H4 (cell line): ENCODE measurements at regions not wholly inside any gene's neighbourhood (a gene's known extent, or its start where the extent isn't known, plus 50 kb on each side); places are given as distances from the start of the nearest gene placed in this dataset.
A peak's percentile ranks its signal among the peaks of the same experiment; 100 is the strongest.
"Not testable (repeated sequence)": the region's sequence is repeated elsewhere in the genome, so short reads cannot be mapped to it uniquely, and the experiment has no call there.

ENCODE experiments used
- DNase-seq: peaks from one replicate; pipeline ENCODE4 v3.0.0-alpha.2; 2015; ENCODE audit warnings: low spot score

DNA sequence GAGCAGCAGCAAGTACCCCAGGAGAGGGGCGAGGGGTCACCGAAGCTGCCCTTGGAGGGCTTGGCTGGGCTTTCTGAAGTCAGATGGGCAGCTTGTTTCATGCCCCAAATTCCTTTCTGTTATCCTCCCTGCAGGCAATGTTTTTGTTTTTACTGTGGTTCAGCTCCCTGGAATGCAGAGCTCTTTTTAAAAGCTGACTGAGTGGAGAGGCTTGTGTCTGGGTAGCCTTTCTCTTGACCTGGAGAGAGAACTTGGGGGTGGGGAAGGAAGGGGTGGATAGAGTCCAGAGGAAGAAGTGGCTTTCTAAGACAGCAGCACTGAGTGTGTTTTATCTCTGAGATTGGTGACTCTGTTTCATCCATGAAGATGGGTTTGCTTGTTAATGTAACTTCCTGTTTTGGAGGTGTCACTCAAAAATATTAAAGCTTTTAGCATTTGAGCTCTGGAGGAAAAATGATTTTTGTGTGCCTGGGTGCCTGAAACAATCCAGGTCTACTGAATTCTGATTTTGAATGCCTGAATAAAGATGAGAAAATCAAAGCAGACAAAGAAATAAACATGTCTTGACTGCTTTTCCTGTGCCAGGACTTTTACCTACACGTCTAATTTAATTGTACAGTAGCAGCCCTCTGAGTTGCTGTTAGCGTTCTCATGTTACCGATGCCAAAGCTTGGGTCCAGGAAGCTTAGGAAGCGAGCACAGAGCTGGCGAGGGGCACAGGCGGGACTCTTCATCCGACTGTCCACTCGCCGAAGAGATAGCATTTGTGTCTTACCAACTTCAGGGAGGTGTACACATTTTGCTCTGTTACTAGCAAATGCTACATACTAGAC lies 78.2 kb upstream of the EEF1E1 start:
- peak; percentile 18 for DNase-seq

DNA sequence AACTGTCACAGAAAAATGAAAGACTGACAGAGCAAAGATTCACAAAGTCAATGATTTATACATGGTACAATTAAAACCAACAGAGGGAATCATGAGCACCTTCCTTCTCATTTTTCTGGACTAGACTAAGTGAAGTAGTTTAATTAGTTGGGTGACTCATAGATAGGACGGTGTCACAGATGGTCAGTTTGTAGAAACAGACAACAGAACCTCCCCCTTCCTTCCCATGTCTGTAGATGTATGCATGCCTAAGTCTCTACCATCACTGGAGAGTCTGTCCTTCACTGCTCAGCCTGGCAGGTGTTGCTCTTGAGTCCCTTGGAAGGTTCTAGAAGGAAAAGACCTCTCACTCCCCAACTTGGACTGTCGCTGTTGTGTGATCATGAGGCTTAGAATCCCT lies 75.4 kb upstream of the EEF1E1 start:
- DNase-seq: no peak

DNA sequence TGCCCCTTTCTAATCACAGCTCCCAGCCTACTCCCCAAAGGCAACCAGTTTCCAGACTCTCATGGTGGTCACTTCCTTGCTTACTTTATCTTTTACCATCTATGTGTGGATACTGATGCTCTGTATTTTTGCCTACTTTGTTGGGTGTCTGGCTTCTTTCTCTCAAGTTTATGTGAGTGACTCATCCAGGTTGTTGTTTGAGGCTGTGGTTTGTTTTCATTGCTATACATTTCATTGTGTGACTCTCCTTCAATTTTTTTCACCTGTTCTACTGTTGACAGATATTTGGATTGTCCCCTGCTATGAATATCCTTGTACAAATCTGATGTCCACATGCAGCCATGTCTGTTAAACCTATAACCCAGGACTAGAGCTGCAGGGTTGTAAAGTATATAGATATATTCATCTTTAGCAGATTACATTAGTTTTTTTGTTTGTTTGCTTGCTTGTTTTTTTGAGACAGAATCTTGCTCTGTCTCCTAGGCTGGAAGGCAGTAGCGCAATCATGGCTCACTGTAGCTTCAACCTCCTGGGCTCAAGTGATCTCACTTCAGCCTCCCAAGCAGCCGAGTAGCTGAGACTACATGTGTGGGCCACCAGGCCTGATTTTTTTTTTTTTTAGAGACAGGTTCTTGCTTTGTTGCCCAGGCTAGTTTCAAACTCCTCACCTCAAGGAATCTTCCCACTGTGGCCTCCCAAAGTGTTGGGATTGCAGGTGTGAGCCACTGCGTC lies 72.9 kb upstream of the EEF1E1 start:
- no peak for DNase-seq

DNA sequence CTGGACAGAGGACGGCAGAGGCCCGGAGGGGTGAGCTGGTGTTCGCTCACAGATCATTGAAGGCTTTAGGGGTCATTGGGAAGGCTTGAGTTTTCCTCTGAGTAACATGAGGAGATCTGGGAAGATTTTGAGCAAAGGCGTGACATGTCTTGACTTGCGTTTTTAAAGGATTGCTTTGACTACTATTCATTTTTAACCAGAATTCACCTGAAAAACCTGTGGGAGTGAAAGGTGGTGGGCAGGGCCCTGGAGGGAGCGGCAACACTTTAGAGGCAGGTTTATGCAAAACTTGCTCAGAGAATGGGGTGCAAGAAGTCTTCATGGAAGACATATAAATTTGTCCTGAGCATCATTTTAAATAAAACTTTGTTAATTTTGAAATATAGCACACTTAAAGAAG lies 72.2 kb upstream of the EEF1E1 start:
- DNase-seq: no peak

DNA sequence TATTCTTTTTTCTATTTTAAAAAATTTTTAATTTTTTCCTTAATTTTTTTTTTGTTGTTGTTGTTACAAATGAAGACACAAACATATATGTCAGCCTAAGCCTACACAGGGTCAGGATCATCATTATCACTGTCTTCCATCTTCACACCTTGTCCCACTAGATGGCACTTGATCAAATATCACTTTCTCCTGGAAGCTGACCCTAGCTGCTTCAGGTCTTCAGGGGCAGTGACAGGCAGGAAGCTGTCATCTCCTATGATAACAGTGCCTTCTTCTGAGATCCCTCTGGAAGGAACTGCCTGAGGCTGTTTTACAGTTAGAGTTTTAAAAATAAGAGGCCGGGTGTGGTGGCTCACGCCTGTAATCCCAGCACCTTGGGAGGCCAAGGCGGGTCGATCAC lies 70.2 kb upstream of the EEF1E1 start:
- no peak for DNase-seq

DNA sequence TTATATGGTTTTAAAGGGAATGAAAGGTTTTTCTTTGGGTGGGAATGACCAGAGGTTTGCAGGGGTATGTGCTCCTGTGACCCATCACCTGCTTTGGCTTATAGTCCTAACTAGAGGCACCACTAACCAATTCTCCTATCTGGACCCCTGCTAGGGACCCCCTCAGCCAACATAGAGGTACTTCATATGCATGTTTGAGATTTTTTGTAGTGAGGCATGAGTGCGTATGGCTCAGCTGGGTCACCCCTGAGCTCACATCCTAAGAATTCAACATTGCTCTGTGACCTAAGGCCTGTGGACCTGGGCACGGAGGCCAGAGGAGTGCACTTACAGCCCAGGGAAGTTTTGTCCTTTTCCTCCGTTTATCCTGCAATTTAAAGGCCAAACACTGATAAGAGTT lies 68.4 kb upstream of the EEF1E1 start:
- DNase-seq: no peak

DNA sequence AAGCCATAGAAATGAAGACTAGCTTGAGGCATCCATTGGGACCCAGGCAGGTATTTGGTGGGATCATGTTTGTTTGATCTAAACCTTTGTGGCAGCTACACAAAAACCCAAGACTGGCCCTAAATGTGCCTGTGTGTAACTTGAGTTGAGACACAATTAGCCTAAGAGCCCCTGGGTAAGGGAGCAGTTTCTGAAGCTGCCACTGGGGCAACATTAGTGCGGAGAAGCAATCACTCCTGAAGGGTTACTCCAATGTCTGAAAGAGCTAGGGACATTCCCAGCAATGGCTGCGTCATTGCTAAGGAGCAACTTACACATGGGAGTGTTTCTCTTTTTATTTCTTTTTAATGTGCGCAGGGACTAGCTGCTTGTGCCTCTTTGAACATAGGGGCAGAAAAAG lies 67.9 kb upstream of the EEF1E1 start:
- no peak for DNase-seq

DNA sequence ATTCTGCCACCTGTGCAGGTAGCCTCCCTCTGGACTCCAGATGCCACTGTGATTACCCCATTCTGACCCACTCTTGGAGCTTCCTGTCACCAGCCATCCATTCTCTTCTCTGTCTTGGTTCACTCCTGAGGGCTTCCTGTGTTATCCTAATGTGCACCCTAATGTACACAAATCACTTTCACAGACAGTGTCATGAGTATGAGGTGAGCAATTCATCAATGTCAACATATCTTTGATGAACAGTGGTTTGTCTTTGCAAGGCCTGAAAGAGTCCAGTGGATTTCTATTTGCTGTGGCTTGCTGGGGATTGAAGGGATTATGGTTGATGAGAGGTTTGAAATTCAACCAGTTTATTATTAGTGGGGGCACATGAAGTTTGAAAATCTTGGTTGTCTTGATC lies 63.8 kb upstream of the EEF1E1 start:
- no peak for DNase-seq

DNA sequence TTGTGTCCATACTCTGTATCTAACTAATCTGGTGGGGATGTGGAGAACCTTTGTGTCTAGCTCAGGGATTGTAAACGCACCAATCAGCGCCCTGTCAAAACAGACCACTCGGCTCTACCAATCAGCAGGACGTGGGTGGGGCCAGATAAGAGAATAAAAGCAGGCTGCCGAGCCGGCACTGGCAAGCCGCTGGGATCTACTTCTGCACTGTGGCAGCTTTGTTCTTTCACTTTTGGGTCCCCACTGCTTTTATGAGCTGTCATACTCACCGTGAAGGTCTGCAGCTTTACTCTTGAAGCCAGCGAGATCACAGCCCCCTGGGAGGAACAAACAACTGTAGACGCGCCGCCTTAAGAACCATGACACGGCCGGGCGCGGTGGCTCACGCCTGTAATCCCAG lies 62.7 kb upstream of the EEF1E1 start:
- DNase-seq: not testable (repeated sequence)

DNA sequence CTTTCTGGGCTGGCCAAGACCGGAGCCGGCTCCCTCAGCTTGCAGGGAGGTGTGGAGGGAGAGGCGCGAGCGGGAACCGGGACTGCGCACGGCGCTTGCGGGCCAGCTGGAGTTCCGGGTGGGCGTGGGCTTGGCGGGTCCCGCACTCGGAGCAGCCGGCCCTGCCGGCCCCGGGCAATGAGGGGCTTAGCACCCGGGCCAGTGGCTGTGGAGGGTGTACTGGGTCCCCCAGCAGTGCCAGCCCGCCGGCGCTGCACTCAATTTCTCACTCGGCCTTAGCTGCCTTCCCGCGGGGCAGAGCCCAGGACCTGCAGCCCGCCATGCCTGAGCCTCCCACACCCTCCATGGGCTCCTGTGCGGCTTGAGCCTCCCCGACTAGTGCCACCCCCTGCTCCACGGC lies 61.9 kb upstream of the EEF1E1 start:
- not testable (repeated sequence) for DNase-seq

DNA sequence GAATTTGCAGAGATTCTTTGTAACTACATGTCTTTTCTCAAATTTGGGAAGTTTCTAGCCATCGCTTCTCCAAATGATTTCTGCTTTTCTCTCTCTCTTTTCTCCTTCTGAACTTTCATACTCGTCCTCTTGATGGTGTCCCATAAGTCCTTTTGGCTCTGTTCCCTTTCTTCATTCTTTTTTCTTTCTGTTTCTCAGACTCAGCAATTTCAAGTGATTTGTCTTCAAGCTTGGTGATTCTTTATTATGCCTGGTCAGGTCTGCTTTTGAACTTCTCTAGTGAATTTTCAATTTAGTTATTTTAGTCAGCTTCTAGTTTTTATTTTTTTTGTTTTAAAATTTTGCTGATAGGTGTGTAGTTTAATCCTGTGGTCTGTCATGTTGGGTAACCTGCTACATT lies 57.6 kb upstream of the EEF1E1 start:
- no peak for DNase-seq

DNA sequence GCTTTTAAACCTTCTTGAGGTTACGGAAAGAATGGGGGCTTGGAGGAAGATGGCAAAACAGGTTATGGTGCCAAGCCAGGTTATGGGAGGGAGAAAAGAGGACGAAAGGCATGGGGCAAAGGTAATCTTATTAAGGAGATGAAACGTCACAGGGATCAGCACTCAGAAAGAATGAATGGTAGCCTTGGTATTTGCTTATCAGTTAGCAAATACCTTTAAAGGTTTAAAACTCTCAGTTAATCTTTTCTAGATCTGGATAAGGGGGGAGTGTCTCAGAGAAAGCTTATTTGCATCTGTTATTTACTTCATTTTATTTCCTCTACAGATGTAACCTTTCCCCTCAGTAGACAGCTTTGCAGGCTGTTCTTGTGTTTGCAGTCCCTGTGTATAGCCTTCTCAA lies 55.5 kb upstream of the EEF1E1 start:
- DNase-seq: no peak

DNA sequence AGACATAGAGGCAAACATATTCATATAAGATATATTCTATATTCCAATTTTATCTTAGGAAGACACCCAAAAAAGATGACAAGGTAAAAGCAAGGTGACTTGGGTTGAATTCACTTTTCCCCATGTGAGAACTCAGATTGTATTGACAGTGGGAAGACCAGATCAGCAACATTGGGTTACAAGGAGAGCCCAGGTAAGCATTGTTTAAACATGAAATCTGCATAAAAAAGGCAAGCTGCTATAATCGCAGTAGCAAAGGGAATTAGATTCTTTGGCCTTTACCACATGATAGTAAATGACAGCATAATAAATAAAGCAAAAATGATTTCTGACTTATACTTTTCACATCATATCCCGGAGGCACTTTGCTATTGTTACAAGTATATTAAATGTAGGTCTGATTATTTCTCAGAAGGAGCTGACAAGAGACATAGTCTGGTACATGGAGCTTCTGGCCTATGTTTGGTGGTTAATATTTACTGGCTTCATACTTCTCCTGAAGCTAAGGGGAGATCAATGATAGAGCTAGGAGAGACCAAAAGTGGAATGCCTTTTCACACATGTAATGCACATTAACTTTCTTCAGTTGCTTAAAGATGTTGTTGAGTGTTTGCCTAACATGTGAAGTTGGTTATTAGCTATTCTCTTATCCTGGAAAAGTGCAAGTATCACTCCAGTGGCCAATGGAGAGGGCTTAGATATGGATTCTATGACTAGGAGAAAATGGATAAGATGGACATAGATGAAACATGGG lies 53.1 kb upstream of the EEF1E1 start:
- no peak for DNase-seq
